ENCODE measurements at regions not wholly inside any gene's neighbourhood (a gene's known extent, or its start where the extent isn't known, plus 50 kb on each side); places are given as distances from the start of the nearest gene placed in this dataset.

GRCh38 chr2:64267699-64268098, 123.5 kb upstream of the PELI1 start:
- DNase-seq (ENCODE audit: low read depth) = no peak
- no peak for TF ChIP-seq CTCF (conservative IDR thresholded peaks at IDR 0.05; ENCODE audit: control insufficient read depth, insufficient read depth, low read depth, low read length)
- no peak overlapping the region for H3K4me3 ChIP-seq (ENCODE audit: control insufficient read depth, low read depth, low read length)

- TF ChIP-seq CTCF (conservative IDR thresholded peaks at IDR 0.05; ENCODE audit: control insufficient read depth, insufficient read depth, low read depth, low read length) = no peak
- DNase-seq (ENCODE audit: low read depth) = no peak
- H3K4me3 ChIP-seq (ENCODE audit: control insufficient read depth, low read depth, low read length) = no peak overlapping the region
Measured at GRCh38 chr2:64268330-64269048, 124.3 kb upstream of the PELI1 start.

- DNase-seq (ENCODE audit: low read depth) = peak; percentile 97
- no peak overlapping the region for H3K4me3 ChIP-seq (ENCODE audit: control insufficient read depth, low read depth, low read length)
- no peak for TF ChIP-seq CTCF (conservative IDR thresholded peaks at IDR 0.05; ENCODE audit: control insufficient read depth, insufficient read depth, low read depth, low read length)
Measured at GRCh38 chr2:64273524-64274398, 129.5 kb upstream of the PELI1 start.

- DNase-seq (ENCODE audit: low read depth) = no peak
- no peak overlapping the region for H3K4me3 ChIP-seq (ENCODE audit: control insufficient read depth, low read depth, low read length)
- TF ChIP-seq CTCF (conservative IDR thresholded peaks at IDR 0.05; ENCODE audit: control insufficient read depth, insufficient read depth, low read depth, low read length) = no peak
Measured at GRCh38 chr2:64274399-64275173, 130.4 kb upstream of the PELI1 start.

- no peak overlapping the region for H3K4me3 ChIP-seq (ENCODE audit: control insufficient read depth, low read depth, low read length)
- no peak for TF ChIP-seq CTCF (conservative IDR thresholded peaks at IDR 0.05; ENCODE audit: control insufficient read depth, insufficient read depth, low read depth, low read length)
- DNase-seq (ENCODE audit: low read depth) = no peak
Measured at GRCh38 chr2:64275174-64275466, 130.9 kb upstream of the PELI1 start.

GRCh38 chr2:64276417-64277095, 132.3 kb upstream of the PELI1 start:
- no peak for TF ChIP-seq CTCF (conservative IDR thresholded peaks at IDR 0.05; ENCODE audit: control insufficient read depth, insufficient read depth, low read depth, low read length)
- H3K4me3 ChIP-seq (ENCODE audit: control insufficient read depth, low read depth, low read length) = no peak overlapping the region
- DNase-seq (ENCODE audit: low read depth) = no peak
